H54 (cell line): ENCODE measurements at regions not wholly inside any gene's neighbourhood (a gene's known extent, or its start where the extent isn't known, plus 50 kb on each side); places are given as distances from the start of the nearest gene placed in this dataset.
"Not testable (repeated sequence)": the region's sequence is repeated elsewhere in the genome, so short reads cannot be mapped to it uniquely, and the experiment has no call there.

ENCODE experiments used
- DNase-seq: peaks from one replicate; pipeline ENCODE4 v3.0.0; 2011; ENCODE audit warnings: low spot score, mixed read lengths; ENCODE audit not compliant: insufficient read length
- FAIRE-seq: peaks from 3 replicates; lab custom pipeline; 2011; peaks lifted over from hg19 to GRCh38; lab: Jason Lieb, UNC
- POLR2A ChIP-seq: IDR thresholded peaks from 2 replicates; pipeline ENCODE4 v1.6.1; 2011; ENCODE audit warnings: low read depth, mild to moderate bottlenecking, low read length

GRCh38 chr9:84054341-84055010 lies 73.9 kb downstream of the RMI1 start:
- TF ChIP-seq POLR2A = no peak
- DNase-seq (no peak), FAIRE-seq (no peak)

DNA sequence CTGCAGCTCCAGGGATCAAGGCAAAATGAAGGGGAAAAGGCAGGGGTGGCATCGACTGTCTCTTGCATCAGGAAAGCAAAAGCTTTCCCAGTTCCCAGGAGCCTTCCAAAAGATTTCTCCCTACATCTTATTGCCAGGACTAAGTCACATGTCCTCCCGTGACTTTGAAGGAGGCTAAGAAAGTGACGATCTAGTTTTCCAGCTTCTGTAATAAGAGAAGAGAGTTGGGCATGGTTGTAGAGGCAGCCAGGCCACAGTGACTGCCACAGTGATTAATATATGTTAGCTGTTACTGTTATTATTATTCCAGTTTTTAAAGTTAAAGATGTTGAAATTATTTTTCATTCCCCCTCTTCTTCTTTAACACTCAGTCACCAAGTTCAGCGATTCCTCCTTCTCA lies 77.1 kb downstream of the RMI1 start:
- FAIRE-seq (no peak), DNase-seq (no peak)
- no peak for TF ChIP-seq POLR2A

- DNase-seq = no peak
- TF ChIP-seq POLR2A = no peak
- FAIRE-seq = no peak
Measured at GRCh38 chr9:84059936-84060335, 79.3 kb downstream of the RMI1 start.

DNA sequence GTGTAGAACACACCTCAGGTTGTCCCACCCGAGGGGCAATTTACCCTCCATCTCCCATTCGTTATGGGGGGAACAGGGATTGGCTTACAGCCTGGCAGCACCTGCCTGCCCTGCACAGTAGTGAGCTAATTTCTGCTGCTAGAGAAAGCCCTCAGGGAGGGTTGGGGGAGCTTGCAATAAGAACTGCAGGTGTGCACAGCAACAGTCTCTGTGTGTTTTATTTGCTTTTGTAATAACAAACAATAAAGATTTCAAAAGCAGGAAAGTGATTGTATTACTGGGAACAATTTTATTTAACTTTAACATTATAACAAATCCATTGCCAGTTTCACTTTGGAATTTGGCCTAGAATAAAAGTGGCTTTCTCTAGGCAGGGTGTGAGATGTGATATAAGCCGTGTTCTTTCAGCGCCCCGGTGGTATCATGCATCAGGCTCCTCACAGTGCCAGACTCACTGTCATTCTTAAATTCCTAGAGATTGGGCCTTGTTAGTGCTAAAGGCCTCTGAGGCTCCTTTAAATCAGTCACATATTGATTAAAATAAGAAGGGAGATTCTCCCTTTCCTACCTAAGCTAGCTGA lies 81.1 kb downstream of the RMI1 start:
- FAIRE-seq = no peak
- no peak for TF ChIP-seq POLR2A
- no peak for DNase-seq

DNA sequence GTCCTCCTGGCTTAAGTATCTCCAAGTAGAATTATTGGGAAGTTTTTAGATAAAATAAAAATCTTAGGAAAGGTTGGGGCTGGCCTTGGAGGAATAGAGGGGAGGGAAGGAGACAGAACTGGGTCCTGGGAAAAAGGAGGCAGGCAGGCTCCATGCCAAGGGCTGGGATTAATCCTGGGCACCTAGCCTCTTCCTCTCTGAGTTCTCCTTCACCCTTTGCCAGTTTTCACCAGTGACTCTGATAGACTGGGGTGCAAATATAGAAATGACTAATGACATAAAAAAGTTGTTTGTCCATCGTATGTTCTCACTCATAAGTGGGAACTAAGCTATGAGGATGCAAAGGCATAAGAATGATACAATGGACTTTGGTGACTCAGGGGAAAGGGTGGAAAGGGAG lies 81.9 kb downstream of the RMI1 start:
- DNase-seq (no peak), FAIRE-seq (no peak)
- no peak for TF ChIP-seq POLR2A

GRCh38 chr9:84067821-84068220 lies 87.2 kb downstream of the RMI1 start:
- no peak for TF ChIP-seq POLR2A
- DNase-seq (no peak), FAIRE-seq (no peak)

GRCh38 chr9:84068872-84069271 lies 88.3 kb downstream of the RMI1 start:
- FAIRE-seq (peak; percentile 11), DNase-seq (no peak)
- no peak for TF ChIP-seq POLR2A

DNA sequence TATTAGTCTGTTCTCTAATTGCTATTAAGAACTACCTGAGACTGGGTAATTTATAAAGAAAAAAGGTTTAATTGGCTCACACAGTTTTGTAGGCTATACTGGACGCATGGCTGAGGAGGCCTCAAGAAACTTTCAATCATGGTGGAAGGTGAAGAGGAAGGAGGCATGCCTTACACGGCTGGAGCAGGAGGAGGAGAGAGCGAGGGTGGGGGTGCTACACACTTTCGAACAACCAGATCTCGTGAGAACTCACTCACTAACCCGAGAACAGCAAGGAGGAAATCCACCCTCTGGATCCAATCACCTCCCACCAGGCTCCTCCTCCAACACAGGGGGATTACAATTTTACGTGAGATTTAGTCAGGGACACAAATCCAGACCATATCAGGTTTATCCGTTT lies 90.0 kb downstream of the RMI1 start:
- DNase-seq = no peak
- TF ChIP-seq POLR2A = no peak
- FAIRE-seq = no peak

- no peak for FAIRE-seq
- TF ChIP-seq POLR2A = no peak
- no peak for DNase-seq
Measured at GRCh38 chr9:84072621-84073180, 92.1 kb downstream of the RMI1 start.

DNA sequence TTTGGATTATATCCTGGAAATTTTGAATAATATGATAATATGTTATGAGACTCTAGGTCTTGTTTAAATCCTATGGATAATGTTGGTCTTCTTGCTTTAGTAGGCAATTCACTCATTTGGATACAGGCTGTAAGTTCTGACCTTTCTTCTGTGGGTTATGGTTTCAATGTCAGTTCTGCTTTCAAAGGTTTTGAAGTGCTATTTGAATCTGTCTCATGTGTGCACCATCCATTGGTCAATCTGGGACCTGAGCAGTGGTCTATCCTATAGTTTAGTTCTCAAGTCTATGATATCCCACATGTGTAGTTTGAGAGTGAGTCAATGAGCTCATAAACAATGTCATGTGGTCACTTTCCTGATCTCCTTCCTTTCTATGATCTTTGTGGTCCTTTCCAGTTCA lies 94.4 kb downstream of the RMI1 start:
- TF ChIP-seq POLR2A = no peak
- no peak for DNase-seq
- no peak for FAIRE-seq

GRCh38 chr9:84076384-84076783 lies 95.8 kb downstream of the RMI1 start:
- no peak for DNase-seq
- no peak for TF ChIP-seq POLR2A
- no peak for FAIRE-seq

- not testable (repeated sequence) for FAIRE-seq, DNase-seq
Measured at GRCh38 chr9:84077816-84078215, 97.2 kb downstream of the RMI1 start.

DNA sequence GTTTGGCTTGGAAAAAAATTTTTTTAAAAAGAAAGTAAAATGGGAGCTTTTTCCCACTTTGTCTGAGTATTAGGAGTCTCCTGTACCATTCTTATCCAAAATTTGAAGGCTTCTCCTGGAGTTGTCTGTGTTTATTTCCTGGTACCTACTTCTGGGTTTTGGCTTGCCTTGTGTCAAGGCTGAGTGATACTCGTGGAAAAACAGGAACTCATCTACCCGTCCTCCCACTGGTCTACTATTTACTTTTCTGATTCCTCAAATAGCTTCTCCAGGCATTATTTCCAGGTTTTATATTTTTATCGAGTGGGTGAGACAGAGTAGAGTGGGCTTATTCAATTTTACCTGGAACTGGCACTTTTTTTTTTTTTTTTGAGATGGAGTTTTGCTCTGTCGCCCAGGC lies 99.4 kb downstream of the RMI1 start:
- DNase-seq = no peak
- TF ChIP-seq POLR2A = no peak
- no peak for FAIRE-seq

DNA sequence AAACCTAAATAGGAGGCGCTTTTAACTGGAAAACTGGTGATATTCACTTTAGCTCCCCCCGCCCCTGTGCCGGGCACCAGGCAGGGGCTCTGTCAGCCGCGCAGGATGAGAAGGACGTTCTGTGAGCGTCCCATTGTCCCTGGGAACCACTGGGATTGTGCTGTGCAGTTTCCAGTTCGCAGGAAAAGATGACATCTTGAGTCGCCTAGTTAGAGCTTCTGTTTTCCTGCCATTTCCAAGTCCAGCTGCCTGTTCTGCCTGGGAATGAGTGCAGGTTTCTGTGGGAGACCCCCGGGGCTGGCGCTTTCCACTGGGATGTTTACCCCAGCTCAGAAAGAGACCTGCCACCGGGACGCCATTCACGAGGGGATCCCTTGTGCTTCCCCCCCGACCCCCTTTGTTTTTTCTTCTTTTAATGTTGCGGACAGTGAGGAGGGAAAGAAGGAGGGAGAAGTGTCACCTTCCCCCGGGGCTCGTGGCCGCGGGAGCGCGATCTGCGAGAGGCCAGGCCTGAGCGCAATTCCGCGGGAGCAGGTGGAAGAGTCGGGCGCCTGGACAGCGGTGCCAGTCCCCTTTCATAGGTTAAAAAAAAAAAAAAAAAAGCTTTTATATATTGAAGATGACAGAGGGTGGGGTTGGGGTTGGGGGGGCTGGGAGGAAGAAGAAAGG lies 121.5 kb downstream of the RMI1 start:
- DNase-seq (no peak), FAIRE-seq (no peak)
- no peak for TF ChIP-seq POLR2A

DNA sequence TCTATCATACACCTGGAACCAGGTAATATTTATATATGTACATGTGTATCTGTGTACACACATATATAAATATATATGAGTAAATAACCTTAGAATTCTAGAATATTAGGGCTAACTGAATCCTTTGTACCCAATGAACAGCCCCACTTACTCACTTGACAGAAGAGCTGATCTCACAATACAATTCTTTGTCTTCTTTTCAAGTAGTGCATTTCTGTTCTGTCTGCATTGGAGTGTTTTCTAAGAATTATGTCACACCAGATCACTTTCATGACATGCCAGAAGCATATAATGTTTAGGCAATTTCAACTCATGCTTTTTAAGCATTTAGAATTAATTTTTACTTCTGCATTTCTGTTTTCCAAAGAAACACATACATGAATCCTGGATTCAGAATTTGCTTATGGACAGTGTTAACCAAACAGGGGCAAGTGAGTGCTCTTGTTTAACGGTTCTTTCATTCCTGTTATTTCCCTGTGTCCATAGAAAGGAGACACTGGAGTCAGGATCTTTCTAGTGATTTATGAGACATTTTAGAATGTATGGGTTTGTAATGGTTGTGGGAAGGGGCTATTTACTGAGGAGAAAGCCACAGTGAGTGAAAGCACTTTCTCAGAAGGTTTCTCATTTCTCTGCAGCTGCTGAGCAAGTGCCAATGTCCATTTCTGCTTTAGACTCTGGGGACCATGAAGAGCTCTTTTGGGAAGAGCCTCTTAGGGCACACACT lies 123.2 kb downstream of the RMI1 start:
- no peak for FAIRE-seq
- no peak for DNase-seq
- no peak for TF ChIP-seq POLR2A
